ENCODE measurements at regions not wholly inside any gene's neighbourhood (a gene's known extent, or its start where the extent isn't known, plus 50 kb on each side); places are given as distances from the start of the nearest gene placed in this dataset.

DNA sequence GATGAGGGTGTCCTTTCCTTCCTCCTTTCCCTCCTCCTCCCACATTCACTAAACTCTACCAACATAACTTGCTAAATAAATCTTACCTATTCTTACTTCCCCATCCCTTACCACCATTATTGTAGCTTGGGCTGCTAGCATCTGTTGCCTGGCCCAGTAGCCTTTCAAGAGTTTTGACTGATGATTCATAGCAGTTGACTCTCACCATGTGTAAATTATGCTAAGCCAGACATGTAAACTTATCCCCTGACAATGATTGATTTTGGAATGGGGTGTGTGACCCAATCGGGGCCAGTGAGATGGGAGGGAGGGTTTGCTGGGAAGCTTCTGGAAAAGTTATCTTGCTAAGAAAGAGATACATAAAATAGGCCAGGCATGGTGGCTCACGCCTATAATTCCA, 161.8 kb upstream of the SPRY4 start:
- Mint-ChIP-seq H3K9me3 (ENCODE audit: unreplicated experiment) (peaks cover 12% of the 10 kb centered on the region), H3K36me3 (ENCODE audit: insufficient read depth, unreplicated experiment) (no peaks in the 10 kb centered on the region), H3K27ac (ENCODE audit: unreplicated experiment) (no peak overlapping the region), H3K4me3 (ENCODE audit: unreplicated experiment) (no peak overlapping the region), H3K27me3 (ENCODE audit: insufficient read depth, unreplicated experiment) (peaks cover 5% of the 10 kb centered on the region), H3K4me1 (ENCODE audit: low read depth, unreplicated experiment) (no peaks in the 10 kb centered on the region)
- TF ChIP-seq, protein P1, sequence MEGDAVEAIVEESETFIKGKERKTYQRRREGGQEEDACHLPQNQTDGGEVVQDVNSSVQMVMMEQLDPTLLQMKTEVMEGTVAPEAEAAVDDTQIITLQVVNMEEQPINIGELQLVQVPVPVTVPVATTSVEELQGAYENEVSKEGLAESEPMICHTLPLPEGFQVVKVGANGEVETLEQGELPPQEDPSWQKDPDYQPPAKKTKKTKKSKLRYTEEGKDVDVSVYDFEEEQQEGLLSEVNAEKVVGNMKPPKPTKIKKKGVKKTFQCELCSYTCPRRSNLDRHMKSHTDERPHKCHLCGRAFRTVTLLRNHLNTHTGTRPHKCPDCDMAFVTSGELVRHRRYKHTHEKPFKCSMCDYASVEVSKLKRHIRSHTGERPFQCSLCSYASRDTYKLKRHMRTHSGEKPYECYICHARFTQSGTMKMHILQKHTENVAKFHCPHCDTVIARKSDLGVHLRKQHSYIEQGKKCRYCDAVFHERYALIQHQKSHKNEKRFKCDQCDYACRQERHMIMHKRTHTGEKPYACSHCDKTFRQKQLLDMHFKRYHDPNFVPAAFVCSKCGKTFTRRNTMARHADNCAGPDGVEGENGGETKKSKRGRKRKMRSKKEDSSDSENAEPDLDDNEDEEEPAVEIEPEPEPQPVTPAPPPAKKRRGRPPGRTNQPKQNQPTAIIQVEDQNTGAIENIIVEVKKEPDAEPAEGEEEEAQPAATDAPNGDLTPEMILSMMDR (IDR thresholded peaks at IDR 0.05; ENCODE audit: insufficient read depth in 1 of 2, low read depth in 1 of 2, low read length in 1 of 2, severe bottlenecking in 1 of 2, unreplicated experiment in 1 of 2) = no peak
- H3K36me3 ChIP-seq (ENCODE audit: control insufficient read depth, insufficient read depth, low read length) = no peaks in the 10 kb centered on the region
- H3K4me3 ChIP-seq (ENCODE audit: low read depth, low read length) = no peak overlapping the region
- ChIA-PET POLR2A (no interaction called here), CTCF (no interaction called here)
- H3K4me1 ChIP-seq = no peaks in the 10 kb centered on the region
- intact Hi-C loops (cut with micrococcal nuclease; ENCODE audit: unreplicated experiment) = no loop called here
- no peaks in the 10 kb centered on the region for H3K27me3 ChIP-seq (replicated peaks; ENCODE audit: control insufficient read depth, insufficient read depth, low read length)
- no peaks in the 10 kb centered on the region for H3K9me3 ChIP-seq
- no peak for DNase-seq
- BruUV-seq (replicated peaks) = no TSS peak

DNA sequence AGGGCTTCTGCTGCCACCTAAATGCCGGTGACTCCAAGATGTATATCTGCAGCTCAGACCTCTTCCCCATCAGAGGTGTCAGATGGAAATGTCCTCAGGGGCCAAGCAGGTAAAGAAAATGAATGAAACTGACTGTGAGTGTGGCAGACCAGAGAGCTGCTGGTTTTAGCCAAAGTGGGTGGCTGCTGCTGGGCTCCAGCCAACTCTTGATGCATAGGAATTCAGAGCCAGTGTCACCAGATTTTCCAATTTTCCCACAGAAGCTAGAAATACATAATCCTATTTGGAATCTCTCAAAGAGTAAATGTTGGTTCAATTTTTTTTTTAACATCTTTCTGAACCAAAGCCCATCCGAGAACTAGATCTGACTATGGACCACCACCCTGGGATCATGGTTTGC, 161.2 kb upstream of the SPRY4 start:
- CTCF ChIA-PET = no interaction called here
- Mint-ChIP-seq H3K27ac (ENCODE audit: unreplicated experiment) (no peak overlapping the region), H3K36me3 (ENCODE audit: insufficient read depth, unreplicated experiment) (no peaks in the 10 kb centered on the region), H3K4me1 (ENCODE audit: low read depth, unreplicated experiment) (no peaks in the 10 kb centered on the region), H3K27me3 (ENCODE audit: insufficient read depth, unreplicated experiment) (peaks cover 5% of the 10 kb centered on the region), H3K9me3 (ENCODE audit: unreplicated experiment) (peaks cover 12% of the 10 kb centered on the region), H3K4me3 (ENCODE audit: unreplicated experiment) (no peak overlapping the region)
- intact Hi-C loops (cut with micrococcal nuclease; ENCODE audit: unreplicated experiment) = no loop called here
- no peaks in the 10 kb centered on the region for H3K36me3 ChIP-seq (ENCODE audit: control insufficient read depth, insufficient read depth, low read length)
- POLR2A ChIA-PET = no interaction called here
- TF ChIP-seq, protein P1 (IDR thresholded peaks at IDR 0.05; ENCODE audit: insufficient read depth in 1 of 2, low read depth in 1 of 2, low read length in 1 of 2, severe bottlenecking in 1 of 2, unreplicated experiment in 1 of 2) = no peak
- BruUV-seq (replicated peaks) = no TSS peak
- no peak for DNase-seq
- H3K4me1 ChIP-seq = no peaks in the 10 kb centered on the region
- H3K9me3 ChIP-seq = no peaks in the 10 kb centered on the region
- no peaks in the 10 kb centered on the region for H3K27me3 ChIP-seq (replicated peaks; ENCODE audit: control insufficient read depth, insufficient read depth, low read length)
- H3K4me3 ChIP-seq (ENCODE audit: low read depth, low read length) = no peak overlapping the region

DNA sequence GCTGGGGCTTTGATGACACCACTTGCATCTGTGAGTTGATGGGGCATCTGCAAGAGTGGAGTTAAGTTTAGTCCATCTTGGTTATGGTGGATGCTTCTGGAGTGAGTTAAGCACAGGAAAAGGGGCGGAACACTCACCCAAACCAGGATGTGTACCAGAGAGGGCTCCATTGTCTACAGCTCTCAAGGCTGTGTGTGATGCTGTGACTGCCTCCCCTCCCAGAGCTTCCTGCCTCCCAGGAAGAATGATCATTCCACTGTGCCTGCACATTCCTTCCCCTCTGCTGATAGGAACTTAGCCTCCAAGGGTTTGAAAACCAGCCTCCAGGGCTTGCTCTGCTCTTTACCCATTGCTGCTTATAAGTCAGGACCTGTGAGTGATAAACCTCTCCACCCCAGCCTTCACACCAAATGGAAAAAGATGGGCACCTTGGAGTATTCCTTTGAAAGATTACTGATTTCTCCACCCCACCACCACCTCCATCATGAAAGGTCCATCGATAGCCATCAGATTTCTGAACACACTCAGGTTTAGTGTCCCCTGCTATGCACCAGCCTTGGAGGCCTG, 160.1 kb upstream of the SPRY4 start:
- POLR2A ChIA-PET = no interaction called here

More for the DNA sequence above, 160.1 kb upstream of the SPRY4 start:
- Histone ChIP-seq H3K4me3 (ENCODE audit: low read depth, low read length) (no peak overlapping the region), H3K27me3 (replicated peaks; ENCODE audit: control insufficient read depth, insufficient read depth, low read length) (no peaks in the 10 kb centered on the region), H3K36me3 (ENCODE audit: control insufficient read depth, insufficient read depth, low read length) (no peaks in the 10 kb centered on the region), H3K9me3 (no peaks in the 10 kb centered on the region), H3K4me1 (no peaks in the 10 kb centered on the region)
- peaks cover 12% of the 10 kb centered on the region for H3K9me3 Mint-ChIP-seq (ENCODE audit: unreplicated experiment)
- peaks cover 5% of the 10 kb centered on the region for H3K27me3 Mint-ChIP-seq (ENCODE audit: insufficient read depth, unreplicated experiment)
- no peaks in the 10 kb centered on the region for H3K36me3 Mint-ChIP-seq (ENCODE audit: insufficient read depth, unreplicated experiment)
- no peaks in the 10 kb centered on the region for H3K4me1 Mint-ChIP-seq (ENCODE audit: low read depth, unreplicated experiment)
- intact Hi-C loops (cut with micrococcal nuclease; ENCODE audit: unreplicated experiment) = no loop called here
- H3K27ac Mint-ChIP-seq (ENCODE audit: unreplicated experiment) = no peak overlapping the region
- no peak for DNase-seq
- TF ChIP-seq, protein P1 (IDR thresholded peaks at IDR 0.05; ENCODE audit: insufficient read depth in 1 of 2, low read depth in 1 of 2, low read length in 1 of 2, severe bottlenecking in 1 of 2, unreplicated experiment in 1 of 2) = no peak
- H3K4me3 Mint-ChIP-seq (ENCODE audit: unreplicated experiment) = no peak overlapping the region
- no TSS peak for BruUV-seq (replicated peaks)
- CTCF ChIA-PET = no interaction called here
